Transverse colon (tissue), 4 donors: ENCODE measurements at regions not wholly inside any gene's neighbourhood (a gene's known extent, or its start where the extent isn't known, plus 50 kb on each side); places are given as distances from the start of the nearest gene placed in this dataset.

ENCODE experiments used
- CTCF ChIP-seq, 5 experiments: fragments of 200-600 bp in 3 of 5; fragments of 450-650 bp in 2 of 5; sonication (generic) in 3 of 5; IDR thresholded peaks; 1 replicate in 2 of 5; 2 replicates in 3 of 5; pipeline ENCODE4 v1.5.1; 2016 to 2017; ENCODE audit warnings: antibody characterized with exemption in 5 of 5, inconsistent platforms in 3 of 5, mild to moderate bottlenecking in 2 of 5, moderate library complexity in 1 of 5
- EP300 ChIP-seq: sonication (generic); formaldehyde crosslinking; IDR thresholded peaks from one replicate; pipeline ENCODE4 v1.6.1; 2017; ENCODE audit warnings: antibody characterized with exemption, low read depth
- POLR2A ChIP-seq: fragments of 450-650 bp; IDR thresholded peaks from one replicate; pipeline ENCODE4 v1.6.1; 2016; ENCODE audit warnings: antibody characterized with exemption, mild to moderate bottlenecking, moderate library complexity
- POLR2AphosphoS5 ChIP-seq, 3 donors: sonication (generic); formaldehyde crosslinking; IDR thresholded peaks; one replicate each; pipeline ENCODE4 v1.6.1; 2016; ENCODE audit warnings: antibody characterized with exemption in 3 of 3

GRCh38 chr22:49354516-49355210 is 473.0 kb downstream of the BRD1 start:
- TF ChIP-seq CTCF (IDR thresholded peaks at IDR 0.05) (no peak), POLR2AphosphoS5 (IDR thresholded peaks at IDR 0.05) (no peak), EP300 (no peak), POLR2A (no peak)
